Mammary epithelial cell (primary cell): ENCODE measurements at regions not wholly inside any gene's neighbourhood (a gene's known extent, or its start where the extent isn't known, plus 50 kb on each side); places are given as distances from the start of the nearest gene placed in this dataset.

Experiments
- CTCF ChIP-seq, 2 donors: IDR thresholded peaks in 1 of 2; conservative IDR thresholded peaks in 1 of 2; 2 replicates each; pipeline ENCODE4 v1.5.1; 2011 to 2012; ENCODE audit warnings: inconsistent platforms in 2 of 2, low read length in 2 of 2, mild to moderate bottlenecking in 2 of 2, control low read depth in 1 of 2, low read depth in 1 of 2; ENCODE audit not compliant: insufficient read depth in 1 of 2; ENCODE audit errors: extremely low read depth in 1 of 2
- EZH2 ChIP-seq: IDR thresholded peaks from 2 replicates; pipeline ENCODE4 v1.6.1; 2012; ENCODE audit warnings: low read length, inconsistent platforms, borderline replicate concordance

GRCh38 chr3:45320986-45321385, 67.4 kb upstream of the LARS2 start:
- no peak for TF ChIP-seq CTCF (conservative IDR thresholded peaks at IDR 0.05 in 1 of 2, IDR thresholded peaks at IDR 0.05 in 1 of 2; ENCODE audit: extremely low read depth in 1 of 2, insufficient read depth in 1 of 2, low read depth in 1 of 2, low read length in 2 of 2)
- TF ChIP-seq EZH2 = no peak
